Esophagus muscularis mucosa (tissue), 3 donors: ENCODE measurements at regions not wholly inside any gene's neighbourhood (a gene's known extent, or its start where the extent isn't known, plus 50 kb on each side); places are given as distances from the start of the nearest gene placed in this dataset.

ENCODE experiments used
- CTCF ChIP-seq, 3 experiments: fragments of 200-600 bp in 2 of 3; fragments of 450-650 bp in 1 of 3; sonication (generic) in 2 of 3; IDR thresholded peaks; one replicate each; pipeline ENCODE4 v1.5.1; 2017 to 2019; ENCODE audit warnings: antibody characterized with exemption in 3 of 3, mild to moderate bottlenecking in 2 of 3, moderate library complexity in 1 of 3
- POLR2AphosphoS5 ChIP-seq, 2 donors: sonication (generic); formaldehyde crosslinking; IDR thresholded peaks; one replicate each; pipeline ENCODE4 v1.6.1; 2017; ENCODE audit warnings: antibody characterized with exemption in 2 of 2

DNA sequence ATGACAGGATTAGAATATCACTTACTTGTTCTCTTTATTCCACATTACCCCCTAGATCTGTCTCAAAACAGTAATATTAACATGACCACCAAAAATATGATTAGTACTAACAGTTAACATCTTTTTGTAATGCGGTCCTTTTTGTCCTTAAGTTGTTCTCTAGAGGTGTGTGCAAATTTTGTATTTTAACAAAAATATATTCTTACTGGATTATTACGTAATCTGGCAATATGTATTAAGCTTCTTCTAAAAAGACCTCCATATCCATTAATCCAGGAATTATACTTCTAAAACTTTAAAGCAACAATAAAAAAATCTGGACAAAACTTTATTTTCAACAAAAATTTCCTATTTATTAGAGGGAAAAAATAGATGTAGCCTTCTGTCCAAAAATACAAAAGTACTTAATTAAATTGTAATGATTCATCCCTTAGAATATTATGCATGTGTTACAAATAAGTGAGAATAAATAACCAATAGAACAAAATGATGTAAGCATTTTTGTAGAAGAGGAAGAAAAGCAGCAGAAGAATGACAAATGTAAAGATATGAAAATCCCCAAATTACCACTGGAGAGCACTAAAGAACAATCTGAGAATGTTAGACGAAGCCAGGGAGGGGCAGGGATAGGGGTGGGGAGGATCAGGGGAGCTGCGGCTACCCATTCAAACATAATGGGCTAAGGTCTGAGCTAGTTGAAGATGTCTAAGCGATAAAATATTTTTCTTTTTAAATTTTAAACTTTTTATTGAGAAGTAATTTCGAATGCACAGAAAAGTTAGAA, 945.6 kb downstream of the MCTP2 start:
- TF ChIP-seq CTCF (IDR thresholded peaks at IDR 0.05): no peak
- no peak for TF ChIP-seq POLR2AphosphoS5 (IDR thresholded peaks at IDR 0.05)
